Brain microvascular endothelial cell (primary cell): ENCODE measurements at regions not wholly inside any gene's neighbourhood (a gene's known extent, or its start where the extent isn't known, plus 50 kb on each side); places are given as distances from the start of the nearest gene placed in this dataset.

Experiments used
- DNase-seq: peaks from one replicate; pipeline ENCODE4 v3.0.0-alpha.2; 2020
- H3K27ac ChIP-seq: fragments of 250-450 bp; sonication (Bioruptor Pico); 2 replicates; pipeline ENCODE4 v1.5.1; 2020; ENCODE audit warnings: mild to moderate bottlenecking, moderate library complexity
- H3K27me3 ChIP-seq: fragments of 250-450 bp; sonication (Bioruptor Pico); replicated peaks from 2 replicates; pipeline ENCODE4 v1.5.1; 2020; ENCODE audit warnings: mild to moderate bottlenecking
- H3K36me3 ChIP-seq: fragments of 250-450 bp; sonication (Bioruptor Pico); replicated peaks from 2 replicates; pipeline ENCODE4 v1.5.1; 2020; ENCODE audit warnings: mild to moderate bottlenecking
- H3K4me3 ChIP-seq: 2 replicates; pipeline ENCODE4 v1.5.1; 2011; ENCODE audit warnings: low read depth, mild to moderate bottlenecking, control low read depth, low read length, moderate library complexity
- in situ Hi-C: cut with HindIII; loops from 2 replicates; pipeline ENCODE4 v1.10.0; 2017; ENCODE audit warnings: low sequenced_read_pairs, low pct_ligation_motif_present
- TF ChIP-seq, protein P1 (sequence below): IDR thresholded peaks from 2 replicates; pipeline ENCODE4 v1.5.1; 2011; ENCODE audit warnings: low read depth, mild to moderate bottlenecking, moderate library complexity, low read length, control low read depth, inconsistent platforms; ENCODE audit errors: missing control alignments

DNA sequence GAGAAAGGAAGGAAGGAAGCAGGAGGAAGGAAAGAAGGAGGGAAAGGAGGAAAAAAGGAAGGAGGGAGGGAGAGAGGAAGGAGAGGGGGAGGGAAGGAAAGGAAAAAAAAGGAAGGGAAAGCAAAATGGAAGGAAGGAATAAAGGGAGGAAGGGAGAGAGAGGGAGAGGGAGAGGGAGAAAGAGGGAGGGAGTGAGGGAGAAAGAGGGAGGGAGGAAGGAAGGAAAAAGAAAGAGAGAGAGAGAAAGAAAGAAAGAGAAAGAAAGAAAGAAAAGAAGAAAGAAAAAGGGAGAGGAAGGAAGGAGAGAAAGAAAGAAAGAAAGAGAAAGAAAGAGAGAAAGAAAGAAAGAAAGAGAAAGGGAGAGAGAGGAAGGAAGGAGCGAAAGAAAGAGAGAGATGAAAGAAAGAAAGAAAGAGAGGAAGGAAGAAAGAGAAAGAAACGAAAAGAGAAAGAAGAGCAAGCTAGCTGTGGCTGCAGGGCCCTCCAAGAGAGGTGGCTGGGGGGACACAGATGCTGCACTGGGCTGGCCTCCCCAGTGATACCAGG, 472.4 kb upstream of the MGMT start:
- Histone ChIP-seq H3K4me3 (no peak overlapping the region), H3K36me3 (no peaks in the 10 kb centered on the region), H3K27ac (no peak overlapping the region), H3K27me3 (no peaks in the 10 kb centered on the region)
- no peak for DNase-seq
- TF ChIP-seq, protein P1, sequence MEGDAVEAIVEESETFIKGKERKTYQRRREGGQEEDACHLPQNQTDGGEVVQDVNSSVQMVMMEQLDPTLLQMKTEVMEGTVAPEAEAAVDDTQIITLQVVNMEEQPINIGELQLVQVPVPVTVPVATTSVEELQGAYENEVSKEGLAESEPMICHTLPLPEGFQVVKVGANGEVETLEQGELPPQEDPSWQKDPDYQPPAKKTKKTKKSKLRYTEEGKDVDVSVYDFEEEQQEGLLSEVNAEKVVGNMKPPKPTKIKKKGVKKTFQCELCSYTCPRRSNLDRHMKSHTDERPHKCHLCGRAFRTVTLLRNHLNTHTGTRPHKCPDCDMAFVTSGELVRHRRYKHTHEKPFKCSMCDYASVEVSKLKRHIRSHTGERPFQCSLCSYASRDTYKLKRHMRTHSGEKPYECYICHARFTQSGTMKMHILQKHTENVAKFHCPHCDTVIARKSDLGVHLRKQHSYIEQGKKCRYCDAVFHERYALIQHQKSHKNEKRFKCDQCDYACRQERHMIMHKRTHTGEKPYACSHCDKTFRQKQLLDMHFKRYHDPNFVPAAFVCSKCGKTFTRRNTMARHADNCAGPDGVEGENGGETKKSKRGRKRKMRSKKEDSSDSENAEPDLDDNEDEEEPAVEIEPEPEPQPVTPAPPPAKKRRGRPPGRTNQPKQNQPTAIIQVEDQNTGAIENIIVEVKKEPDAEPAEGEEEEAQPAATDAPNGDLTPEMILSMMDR, result no peak
- in situ Hi-C loops, result no loop called here

DNA sequence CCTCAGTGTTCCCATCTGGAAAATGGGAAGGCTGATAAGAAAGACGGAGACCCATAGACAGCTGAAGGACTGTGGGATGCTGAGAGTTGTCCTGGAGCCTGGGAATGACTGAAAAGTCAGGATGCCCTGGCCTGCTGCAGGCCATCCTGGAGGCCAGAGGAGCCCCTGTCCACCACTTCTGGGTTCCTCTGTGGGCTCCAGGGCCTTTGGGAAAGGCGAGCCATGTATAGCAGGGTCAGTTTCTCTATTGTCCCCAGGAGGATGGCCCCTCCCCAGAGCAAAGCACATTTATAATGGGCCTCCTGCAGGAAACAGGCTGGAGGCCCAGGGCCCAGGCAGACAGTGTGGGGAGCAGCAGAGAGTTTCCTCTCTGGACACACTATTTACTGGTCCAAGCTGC, 471.4 kb upstream of the MGMT start:
- Histone ChIP-seq H3K27ac (no peak overlapping the region), H3K27me3 (no peaks in the 10 kb centered on the region), H3K36me3 (no peaks in the 10 kb centered on the region), H3K4me3 (no peak overlapping the region)
- TF ChIP-seq, protein P1, result no peak
- in situ Hi-C loops, result no loop called here
- DNase-seq, result no peak

DNA sequence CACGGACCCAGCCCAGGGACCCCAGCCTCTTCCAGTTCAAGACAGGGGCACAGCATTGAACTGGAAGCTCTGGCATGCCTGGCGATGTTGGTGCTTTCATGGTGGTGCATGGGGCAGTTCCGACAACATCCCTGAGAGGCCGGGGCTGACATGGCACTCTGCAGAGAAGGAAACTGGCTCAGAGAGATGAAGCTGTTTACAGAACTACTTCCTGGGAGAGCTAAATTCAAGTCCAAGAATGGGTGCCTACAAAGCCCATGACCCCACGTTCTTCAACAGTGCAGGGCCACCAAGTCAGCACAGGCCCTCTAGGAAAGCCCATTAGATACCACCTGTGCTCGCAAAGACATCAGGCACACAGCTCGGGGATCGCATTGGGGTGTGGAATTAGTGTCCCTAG, 470.9 kb upstream of the MGMT start:
- no peaks in the 10 kb centered on the region for H3K27me3 ChIP-seq
- in situ Hi-C loops, result no loop called here
- no peak for DNase-seq

DNA sequence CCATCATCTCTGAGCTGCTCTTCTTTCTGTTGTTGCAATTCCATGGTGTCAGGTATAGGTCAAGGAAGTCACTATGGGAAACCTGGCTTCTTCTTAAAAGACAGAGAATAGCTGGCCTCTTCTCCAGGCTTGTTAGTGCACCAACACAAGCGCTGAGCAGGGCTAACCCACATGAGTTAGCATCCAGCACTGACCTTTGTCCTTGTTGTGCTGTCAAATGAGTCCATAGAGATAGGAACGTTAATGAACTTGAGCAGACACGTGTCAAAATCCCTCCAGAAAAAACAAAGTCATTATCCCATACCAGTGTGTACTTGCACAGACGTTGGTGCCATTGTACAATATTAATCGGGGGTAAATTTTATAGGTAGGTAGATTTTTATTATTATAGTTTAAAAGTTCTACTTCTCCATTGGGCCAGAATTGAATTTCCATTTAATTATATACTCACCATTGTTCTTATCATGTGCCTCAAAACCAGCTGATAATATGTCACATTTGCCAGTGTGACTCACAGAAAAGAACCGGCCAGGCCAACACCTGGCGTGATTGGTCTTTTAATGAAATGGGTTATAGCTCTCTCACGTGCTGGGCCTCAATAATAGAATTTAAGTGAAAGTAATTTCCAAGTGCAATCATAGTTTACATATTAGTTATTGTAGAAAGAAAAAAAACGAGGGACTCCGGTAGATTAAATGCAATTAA, 468.8 kb upstream of the MGMT start:
- in situ Hi-C loops, result no loop called here
- Histone ChIP-seq H3K4me3 (no peak overlapping the region), H3K36me3 (no peaks in the 10 kb centered on the region), H3K27me3 (no peaks in the 10 kb centered on the region), H3K27ac (no peak overlapping the region)
- TF ChIP-seq, protein P1, result no peak
- no peak for DNase-seq

More for the DNA sequence above, 470.9 kb upstream of the MGMT start:
- Histone ChIP-seq H3K4me3 (no peak overlapping the region), H3K36me3 (no peaks in the 10 kb centered on the region), H3K27ac (no peak overlapping the region)
- TF ChIP-seq, protein P1, result no peak

DNA sequence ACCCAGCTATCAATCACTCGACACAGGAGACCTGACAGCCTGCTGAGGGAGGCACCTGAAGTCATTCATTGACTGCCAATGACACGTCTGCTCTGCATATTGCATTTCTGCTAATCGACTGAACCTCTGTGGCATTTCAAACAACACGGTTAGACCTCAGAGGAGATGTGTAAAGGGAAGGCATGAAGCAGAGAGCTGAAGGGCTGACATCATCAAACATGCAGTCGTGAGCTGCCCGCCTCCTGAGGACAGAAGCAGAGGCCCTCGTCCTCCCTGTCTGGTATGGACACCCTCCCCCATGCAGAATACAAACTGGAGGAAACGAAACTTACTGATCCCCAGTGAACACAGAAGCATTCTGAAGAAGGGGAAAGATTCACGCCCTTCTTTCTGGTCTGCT, 462.6 kb upstream of the MGMT start:
- Histone ChIP-seq H3K27me3 (no peaks in the 10 kb centered on the region), H3K27ac (no peak overlapping the region), H3K4me3 (no peak overlapping the region), H3K36me3 (no peaks in the 10 kb centered on the region)
- TF ChIP-seq, protein P1, result no peak
- no peak for DNase-seq
- in situ Hi-C loops, result no loop called here

DNA sequence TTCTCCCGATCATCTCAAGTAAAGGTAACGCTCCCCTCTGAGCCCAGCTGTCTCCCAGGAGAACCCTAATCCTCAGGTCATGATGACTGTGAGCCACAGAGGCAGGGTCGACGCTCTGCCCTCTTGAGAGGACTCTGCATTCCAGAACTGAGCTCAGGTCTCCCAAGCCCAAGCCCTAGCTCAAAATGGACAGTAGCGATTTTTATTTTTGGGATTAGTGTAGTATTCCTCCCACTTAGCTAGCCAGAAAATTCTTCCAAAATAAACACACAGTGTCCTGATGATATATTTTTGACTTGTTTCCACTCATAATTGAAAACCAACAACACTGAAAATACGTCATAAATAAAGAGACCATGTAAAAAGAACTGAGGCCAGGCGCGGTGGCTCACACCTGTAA, 462.0 kb upstream of the MGMT start:
- TF ChIP-seq, protein P1, result no peak
- Histone ChIP-seq H3K27me3 (no peaks in the 10 kb centered on the region), H3K36me3 (no peaks in the 10 kb centered on the region), H3K27ac (no peak overlapping the region), H3K4me3 (no peak overlapping the region)
- in situ Hi-C loops, result no loop called here
- DNase-seq, result no peak
